Suppressor macrophage treated with lipopolysaccharide for 1 hour (primary cell): ENCODE measurements at regions not wholly inside any gene's neighbourhood (a gene's known extent, or its start where the extent isn't known, plus 50 kb on each side); places are given as distances from the start of the nearest gene placed in this dataset.
"Not testable (repeated sequence)": the region's sequence is repeated elsewhere in the genome, so short reads cannot be mapped to it uniquely, and the experiment has no call there.

Source experiments
- DNase-seq, 3 donors: peaks; one replicate each; pipeline ENCODE4 v3.0.0-alpha.2; 2020 to 2022

DNA sequence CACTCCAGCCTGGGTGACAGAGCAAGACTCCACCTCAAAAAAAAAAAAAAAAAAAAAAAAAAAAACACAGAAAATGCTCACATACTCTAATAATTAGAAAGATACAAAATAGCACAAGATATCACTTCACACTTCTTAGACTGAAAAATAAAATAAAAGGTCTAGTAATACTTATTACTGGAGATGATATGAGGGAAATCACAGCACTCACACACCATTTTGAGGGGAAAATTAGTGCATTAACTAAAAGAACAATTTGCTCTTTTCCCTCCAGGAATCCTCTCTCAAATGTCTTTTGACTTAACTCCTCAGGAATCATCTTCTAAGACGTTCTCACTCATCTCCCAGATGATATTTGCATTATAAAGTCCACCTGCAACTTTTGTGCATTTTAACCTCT is 697.9 kb upstream of the SOX9 start:
- no peak for DNase-seq

GRCh38 chr17:71423871-71424546 is 696.8 kb upstream of the SOX9 start:
- no peak for DNase-seq

- no peak for DNase-seq
Observed at GRCh38 chr17:71427801-71428200, 693.0 kb upstream of the SOX9 start.

GRCh38 chr17:71428897-71429296 is 691.9 kb upstream of the SOX9 start:
- DNase-seq: no peak

DNA sequence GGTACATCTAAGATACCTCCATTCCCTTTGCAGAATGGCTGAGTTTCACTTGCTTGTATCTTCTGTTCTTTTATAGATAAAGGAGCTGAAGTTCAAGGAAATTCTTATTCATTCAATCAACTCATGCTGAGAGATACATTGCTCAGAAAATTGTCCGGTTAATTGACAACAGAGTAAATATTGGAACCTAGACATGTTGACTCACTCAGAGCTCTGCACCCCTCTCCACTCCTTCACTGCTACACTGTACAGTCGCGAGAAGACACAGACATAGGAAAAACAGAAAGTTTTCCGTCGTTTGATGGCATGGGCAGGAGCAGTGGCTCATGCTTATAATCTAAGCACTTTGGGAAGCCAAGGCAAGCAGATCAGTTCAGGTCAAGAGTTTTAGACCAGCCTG is 690.5 kb upstream of the SOX9 start:
- no peak for DNase-seq

DNA sequence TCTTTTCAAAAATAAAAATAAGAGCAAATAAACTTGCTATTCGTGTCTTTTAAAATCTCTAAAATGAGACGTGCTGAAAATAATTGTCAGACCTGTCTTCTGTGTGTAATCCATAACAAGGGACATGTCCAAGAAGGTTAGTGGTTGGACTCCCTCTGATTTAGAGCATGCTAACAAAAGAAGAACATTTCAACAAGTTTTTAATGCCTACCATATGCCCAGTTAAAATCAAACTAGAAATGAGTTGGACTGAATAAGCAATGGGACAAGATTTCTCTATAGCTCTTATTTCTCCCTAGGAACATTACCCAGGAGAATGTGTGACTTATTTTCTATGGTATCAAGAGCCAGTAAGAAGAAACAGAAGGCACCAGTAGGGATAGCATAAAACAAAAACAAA is 689.7 kb upstream of the SOX9 start:
- no peak for DNase-seq

GRCh38 chr17:71432378-71433315 is 688.2 kb upstream of the SOX9 start:
- DNase-seq: no peak

GRCh38 chr17:71434716-71435115 is 686.1 kb upstream of the SOX9 start:
- DNase-seq: no peak

GRCh38 chr17:71436479-71436878 is 684.3 kb upstream of the SOX9 start:
- DNase-seq: no peak

DNA sequence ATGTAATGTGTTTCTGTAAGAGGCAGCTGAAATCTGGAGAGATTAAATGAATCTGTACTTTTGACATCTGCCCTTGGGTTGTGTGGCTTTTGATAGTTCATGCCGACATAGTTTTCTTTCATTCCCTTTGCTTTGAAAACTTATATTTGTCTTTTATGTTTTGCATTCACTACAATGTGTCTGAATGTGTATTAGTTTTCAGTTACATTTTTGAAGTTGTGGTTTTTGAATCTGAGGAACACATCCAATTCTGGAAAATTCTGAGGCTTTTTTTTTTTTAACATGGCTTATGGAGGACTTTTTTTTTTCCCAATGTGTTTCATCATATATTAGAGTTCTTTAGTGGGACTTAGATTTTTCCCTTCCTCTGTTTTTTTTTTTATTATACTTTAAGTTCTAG is 683.7 kb upstream of the SOX9 start:
- no peak for DNase-seq

DNA sequence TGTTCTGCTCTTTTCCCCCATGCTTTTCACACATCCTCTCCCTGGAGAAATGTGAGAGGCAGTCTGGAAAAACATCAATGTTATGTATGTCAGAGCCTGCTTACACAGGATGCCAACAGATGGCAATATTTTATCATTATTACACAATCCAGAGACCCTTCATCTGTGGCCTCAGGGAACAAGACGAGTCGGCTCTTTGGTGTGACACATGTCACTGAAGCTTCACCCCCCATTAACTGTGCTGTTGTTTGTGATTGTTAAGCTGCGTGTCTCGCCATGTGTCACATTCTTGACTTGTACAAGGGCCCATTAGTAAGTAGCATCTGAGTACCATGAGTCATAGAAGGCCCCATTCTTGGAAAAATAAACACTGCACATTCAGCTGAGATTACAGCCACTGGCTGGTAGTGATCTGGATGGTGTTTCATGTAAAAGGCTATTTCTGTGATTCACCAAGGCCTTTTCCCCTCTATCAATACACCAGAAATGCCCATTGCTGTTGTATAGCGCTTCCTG is 682.1 kb upstream of the SOX9 start:
- no peak for DNase-seq

DNA sequence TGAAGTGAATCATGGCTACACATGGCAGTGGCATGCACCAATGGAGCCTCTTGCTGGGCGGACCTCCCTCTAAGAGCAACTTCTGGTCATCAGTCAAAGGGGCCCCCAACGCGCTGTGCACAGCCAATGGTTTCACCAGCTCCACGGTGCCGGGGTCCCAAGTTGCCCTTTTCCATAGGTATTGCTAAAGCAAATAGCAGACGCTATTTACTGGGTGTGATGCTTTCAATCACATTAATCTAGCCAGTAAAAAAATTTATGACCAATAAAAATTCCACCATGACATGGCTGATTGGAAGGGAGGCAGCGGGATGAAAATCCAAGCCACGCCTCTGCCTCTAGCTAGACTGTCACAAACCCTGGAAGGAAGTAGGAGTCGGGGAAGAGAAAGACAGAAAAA is 680.3 kb upstream of the SOX9 start:
- no peak for DNase-seq

DNA sequence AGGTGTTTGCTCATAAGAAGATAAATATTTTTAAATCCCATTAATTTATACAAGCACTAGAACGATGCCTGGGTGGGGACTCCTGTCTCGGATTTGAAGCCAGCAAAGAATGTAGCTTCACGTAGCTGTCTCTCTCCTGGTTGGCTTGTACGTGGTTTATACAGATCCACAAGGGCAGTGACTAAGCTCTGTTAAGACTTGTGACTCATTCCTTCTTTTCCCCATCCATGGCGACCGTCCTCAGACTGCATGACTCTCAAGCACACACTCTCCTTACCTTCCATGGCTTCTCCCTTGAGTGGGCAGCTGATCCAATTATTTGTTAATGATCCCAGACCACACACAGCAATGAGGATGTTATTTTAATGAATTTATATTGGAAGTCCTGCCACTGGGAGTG is 679.7 kb upstream of the SOX9 start:
- DNase-seq: no peak

GRCh38 chr17:71444078-71444477 is 676.7 kb upstream of the SOX9 start:
- DNase-seq: no peak

DNA sequence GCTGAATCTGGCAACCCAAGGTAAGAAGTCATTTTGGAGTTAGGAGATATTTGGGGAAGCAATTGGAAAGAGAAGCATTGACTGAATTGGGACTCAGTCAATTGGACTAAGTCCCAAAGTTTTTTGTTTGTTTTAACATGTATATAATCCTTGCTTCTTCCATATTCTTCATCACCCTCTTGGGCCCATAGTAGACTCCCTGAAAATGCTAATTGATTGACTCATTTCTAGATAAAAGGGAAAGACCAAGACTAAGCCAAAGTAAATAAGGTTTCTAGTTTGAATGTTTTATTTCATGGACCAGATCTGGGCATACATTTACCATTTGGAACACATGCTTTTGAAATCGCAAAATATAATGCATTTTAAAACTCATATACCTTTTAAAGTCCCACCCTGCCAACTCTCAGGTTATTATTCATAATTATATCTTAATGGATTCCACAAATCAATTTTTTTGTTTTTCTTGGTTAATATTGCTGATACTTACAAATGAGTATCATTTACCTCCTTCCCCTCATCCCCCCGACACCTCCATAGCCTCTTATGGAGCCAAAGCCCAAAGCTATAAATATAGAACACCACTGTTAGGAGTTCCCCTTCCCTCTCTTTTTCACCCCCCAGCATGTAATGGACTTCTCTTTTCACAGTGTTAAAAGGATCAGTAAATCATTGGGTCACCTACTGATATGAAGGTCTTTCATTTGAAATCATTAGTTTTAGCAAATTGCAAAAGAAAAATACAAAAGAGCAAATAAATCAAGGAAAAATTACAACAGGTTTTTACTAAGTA is 674.0 kb upstream of the SOX9 start:
- no peak for DNase-seq

- DNase-seq: no peak
Observed at GRCh38 chr17:71447644-71448043, 673.2 kb upstream of the SOX9 start.

- not testable (repeated sequence) for DNase-seq
Observed at GRCh38 chr17:71450657-71451056, 670.2 kb upstream of the SOX9 start.

- no peak for DNase-seq
Observed at GRCh38 chr17:71453876-71454422, 666.9 kb upstream of the SOX9 start.

GRCh38 chr17:71455219-71455618 is 665.6 kb upstream of the SOX9 start:
- no peak for DNase-seq

DNA sequence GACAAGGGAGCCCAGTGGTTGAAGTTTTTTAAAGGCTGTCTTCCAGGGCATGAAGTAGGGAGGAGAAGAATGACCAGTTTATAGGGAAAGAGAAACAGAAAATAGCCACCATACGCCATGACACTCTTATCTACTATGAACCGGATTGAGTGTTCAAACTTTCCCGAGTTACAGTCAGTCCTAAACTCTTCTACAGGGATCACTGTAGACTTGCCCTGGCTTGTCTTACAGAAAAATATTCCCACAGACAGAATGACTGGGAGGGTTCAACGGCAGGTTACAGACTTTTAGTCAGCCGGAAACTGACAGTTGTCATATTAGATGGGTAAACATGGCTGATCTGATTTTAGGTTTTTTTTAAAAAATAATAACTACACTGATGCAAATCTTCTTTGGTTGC is 662.5 kb upstream of the SOX9 start:
- DNase-seq: no peak

GRCh38 chr17:71460943-71461342 is 659.9 kb upstream of the SOX9 start:
- peak; percentile 25 to 55 (median 50) for DNase-seq

- no peak for DNase-seq
Observed at GRCh38 chr17:71461498-71462169, 659.2 kb upstream of the SOX9 start.
